ENCODE measurements at regions not wholly inside any gene's neighbourhood (a gene's known extent, or its start where the extent isn't known, plus 50 kb on each side); places are given as distances from the start of the nearest gene placed in this dataset.

DNA sequence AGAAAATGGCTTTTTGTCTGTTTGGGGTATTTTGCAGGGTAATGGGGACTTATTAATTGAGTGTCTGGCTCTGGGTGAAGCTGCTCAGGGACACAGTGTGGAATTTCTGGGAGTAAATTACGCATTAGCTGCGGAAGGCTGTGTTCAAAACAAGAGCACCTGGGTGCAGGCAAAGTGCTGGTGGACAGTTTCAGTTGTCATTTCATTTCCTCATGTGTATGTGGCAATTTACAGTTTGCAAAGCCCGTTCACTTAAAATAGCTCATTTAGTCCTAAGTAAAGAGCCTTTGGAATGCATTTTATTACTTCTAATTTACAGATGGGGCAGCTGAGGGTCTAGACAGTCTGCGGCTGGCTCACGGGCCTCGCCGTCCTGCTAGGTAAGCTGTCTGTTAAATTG lies 546.8 kb downstream of the BCL11B start:
- TF ChIP-seq POLR2A (IDR thresholded peaks at IDR 0.05; ENCODE audit: low read depth, low read length), result no peak
- no peak for TF ChIP-seq POLR2AphosphoS5 (IDR thresholded peaks at IDR 0.05; ENCODE audit: insufficient read depth, low read depth, low read length)
